ENCODE measurements at regions not wholly inside any gene's neighbourhood (a gene's known extent, or its start where the extent isn't known, plus 50 kb on each side); places are given as distances from the start of the nearest gene placed in this dataset.

DNA sequence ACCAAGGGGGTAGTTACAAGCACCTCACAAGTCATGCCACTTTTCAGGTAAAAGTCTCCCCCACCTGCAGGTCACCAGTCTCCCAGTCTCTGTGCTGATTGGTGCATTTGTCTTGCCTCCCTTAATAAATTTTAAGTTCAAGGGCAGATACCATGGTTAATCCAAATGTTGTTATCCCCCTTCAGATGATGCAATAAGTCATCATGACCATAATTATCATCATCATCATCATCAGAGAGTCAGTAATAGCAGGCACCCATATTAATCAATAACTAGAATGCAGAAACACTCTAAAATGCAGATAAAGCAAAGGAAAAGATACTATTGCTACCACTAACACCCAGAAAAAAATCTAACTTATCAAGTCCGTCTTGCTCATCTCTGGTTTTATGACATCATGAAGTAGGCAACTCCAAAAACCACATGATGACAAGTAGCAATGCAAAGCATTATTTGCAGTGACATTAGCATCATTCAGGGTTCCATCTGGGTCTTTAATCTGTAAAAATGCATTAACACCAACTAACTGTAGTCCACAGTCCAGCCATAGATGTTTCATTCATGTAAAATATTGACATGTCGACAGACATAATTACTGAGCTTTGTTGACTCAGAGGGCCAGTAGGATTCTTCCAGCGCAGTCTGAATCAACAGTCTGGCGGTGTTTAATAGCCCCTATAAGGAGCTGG, 492.0 kb upstream of the RUNX1 start:
- TF ChIP-seq EGR1 (IDR thresholded peaks at IDR 0.05) (no peak), NFIC (IDR thresholded peaks at IDR 0.05) (no peak)

DNA sequence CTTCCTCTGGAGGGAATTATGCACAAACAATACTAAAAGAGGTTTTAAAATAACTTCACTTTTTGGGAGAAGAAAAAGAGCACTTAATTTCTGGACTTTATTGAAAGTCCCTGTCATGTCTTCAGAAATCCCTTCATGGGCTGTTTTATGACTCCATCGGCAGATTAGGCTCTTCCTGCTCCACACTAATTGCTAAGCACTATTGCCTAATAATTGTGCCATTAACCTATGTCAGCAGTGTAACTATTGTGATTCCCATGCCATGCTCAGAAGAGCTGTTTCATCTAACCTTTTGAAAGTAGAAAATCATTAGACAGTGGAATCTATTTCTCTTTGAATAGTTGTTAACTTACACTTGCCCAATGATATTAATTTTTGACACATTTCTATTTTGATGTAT, 489.3 kb upstream of the RUNX1 start:
- no peak for TF ChIP-seq TEAD4 (IDR thresholded peaks at IDR 0.05)
- TF ChIP-seq FOXM1 (IDR thresholded peaks at IDR 0.05; ENCODE audit: borderline replicate concordance, low read depth), result no peak
- TF ChIP-seq ZBTB7A (IDR thresholded peaks at IDR 0.05; ENCODE audit: low read depth), result no peak
- TF ChIP-seq USF1 (IDR thresholded peaks at IDR 0.05), result no peak
- no peak for TF ChIP-seq EP300 (IDR thresholded peaks at IDR 0.05; ENCODE audit: borderline replicate concordance)
- no peak for TF ChIP-seq TCF12 (IDR thresholded peaks at IDR 0.05; ENCODE audit: low read depth)
- TF ChIP-seq, protein P1, sequence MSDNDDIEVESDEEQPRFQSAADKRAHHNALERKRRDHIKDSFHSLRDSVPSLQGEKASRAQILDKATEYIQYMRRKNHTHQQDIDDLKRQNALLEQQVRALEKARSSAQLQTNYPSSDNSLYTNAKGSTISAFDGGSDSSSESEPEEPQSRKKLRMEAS (IDR thresholded peaks at IDR 0.05), result no peak
- TF ChIP-seq YY1 (IDR thresholded peaks at IDR 0.05; ENCODE audit: low read depth), result no peak
- no peak for TF ChIP-seq EGR1 (IDR thresholded peaks at IDR 0.05)
- TF ChIP-seq RAD21 (IDR thresholded peaks at IDR 0.05; ENCODE audit: low read depth), result no peak
- TF ChIP-seq, protein P2, sequence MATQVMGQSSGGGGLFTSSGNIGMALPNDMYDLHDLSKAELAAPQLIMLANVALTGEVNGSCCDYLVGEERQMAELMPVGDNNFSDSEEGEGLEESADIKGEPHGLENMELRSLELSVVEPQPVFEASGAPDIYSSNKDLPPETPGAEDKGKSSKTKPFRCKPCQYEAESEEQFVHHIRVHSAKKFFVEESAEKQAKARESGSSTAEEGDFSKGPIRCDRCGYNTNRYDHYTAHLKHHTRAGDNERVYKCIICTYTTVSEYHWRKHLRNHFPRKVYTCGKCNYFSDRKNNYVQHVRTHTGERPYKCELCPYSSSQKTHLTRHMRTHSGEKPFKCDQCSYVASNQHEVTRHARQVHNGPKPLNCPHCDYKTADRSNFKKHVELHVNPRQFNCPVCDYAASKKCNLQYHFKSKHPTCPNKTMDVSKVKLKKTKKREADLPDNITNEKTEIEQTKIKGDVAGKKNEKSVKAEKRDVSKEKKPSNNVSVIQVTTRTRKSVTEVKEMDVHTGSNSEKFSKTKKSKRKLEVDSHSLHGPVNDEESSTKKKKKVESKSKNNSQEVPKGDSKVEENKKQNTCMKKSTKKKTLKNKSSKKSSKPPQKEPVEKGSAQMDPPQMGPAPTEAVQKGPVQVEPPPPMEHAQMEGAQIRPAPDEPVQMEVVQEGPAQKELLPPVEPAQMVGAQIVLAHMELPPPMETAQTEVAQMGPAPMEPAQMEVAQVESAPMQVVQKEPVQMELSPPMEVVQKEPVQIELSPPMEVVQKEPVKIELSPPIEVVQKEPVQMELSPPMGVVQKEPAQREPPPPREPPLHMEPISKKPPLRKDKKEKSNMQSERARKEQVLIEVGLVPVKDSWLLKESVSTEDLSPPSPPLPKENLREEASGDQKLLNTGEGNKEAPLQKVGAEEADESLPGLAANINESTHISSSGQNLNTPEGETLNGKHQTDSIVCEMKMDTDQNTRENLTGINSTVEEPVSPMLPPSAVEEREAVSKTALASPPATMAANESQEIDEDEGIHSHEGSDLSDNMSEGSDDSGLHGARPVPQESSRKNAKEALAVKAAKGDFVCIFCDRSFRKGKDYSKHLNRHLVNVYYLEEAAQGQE (IDR thresholded peaks at IDR 0.05; ENCODE audit: low read depth), result no peak
- no peak for TF ChIP-seq CREB1 (IDR thresholded peaks at IDR 0.05; ENCODE audit: low read depth)
- no peak for TF ChIP-seq TAF1 (IDR thresholded peaks at IDR 0.05; ENCODE audit: low read depth)

- TF ChIP-seq TCF12 (IDR thresholded peaks at IDR 0.05; ENCODE audit: low read depth), result no peak
- no peak for TF ChIP-seq USF1 (IDR thresholded peaks at IDR 0.05)
- no peak for TF ChIP-seq CREB1 (IDR thresholded peaks at IDR 0.05; ENCODE audit: low read depth)
- TF ChIP-seq, protein P2 (IDR thresholded peaks at IDR 0.05; ENCODE audit: low read depth), result no peak
- TF ChIP-seq, protein P1 (IDR thresholded peaks at IDR 0.05), result no peak
These were observed 488.5 kb upstream of the RUNX1 start for GRCh38 chr21:35537604-35538003.

DNA sequence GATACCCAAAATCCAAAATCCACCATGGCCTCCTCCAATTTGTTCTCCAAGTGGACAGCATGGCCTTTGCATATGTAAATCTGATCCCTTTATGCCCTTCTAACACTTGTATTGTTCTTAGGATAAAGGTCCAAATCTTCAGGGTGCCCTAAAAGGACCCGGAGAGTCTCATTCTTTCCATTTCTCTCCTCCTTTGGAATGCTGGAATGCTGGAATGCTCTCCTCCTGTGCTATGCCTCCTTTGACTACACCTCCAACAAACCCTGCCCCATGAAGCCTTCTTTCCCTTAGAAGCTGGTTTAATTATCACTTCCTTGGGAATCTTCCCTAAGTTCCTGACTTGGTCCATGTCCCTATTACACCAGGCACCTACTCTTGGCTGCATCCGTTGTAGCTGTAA, 484.8 kb upstream of the RUNX1 start:
- TF ChIP-seq TAF1 (IDR thresholded peaks at IDR 0.05; ENCODE audit: low read depth) (no peak), CREB1 (IDR thresholded peaks at IDR 0.05; ENCODE audit: low read depth) (no peak), EGR1 (IDR thresholded peaks at IDR 0.05) (no peak), EP300 (IDR thresholded peaks at IDR 0.05; ENCODE audit: borderline replicate concordance) (no peak), TCF12 (IDR thresholded peaks at IDR 0.05; ENCODE audit: low read depth) (no peak), FOXM1 (IDR thresholded peaks at IDR 0.05; ENCODE audit: borderline replicate concordance, low read depth) (no peak), ZBTB7A (IDR thresholded peaks at IDR 0.05; ENCODE audit: low read depth) (no peak), RAD21 (IDR thresholded peaks at IDR 0.05; ENCODE audit: low read depth) (no peak), TEAD4 (IDR thresholded peaks at IDR 0.05) (no peak), NFIC (IDR thresholded peaks at IDR 0.05) (no peak)
- TF ChIP-seq, protein P1 (IDR thresholded peaks at IDR 0.05), result no peak
- TF ChIP-seq, protein P2 (IDR thresholded peaks at IDR 0.05; ENCODE audit: low read depth), result no peak

DNA sequence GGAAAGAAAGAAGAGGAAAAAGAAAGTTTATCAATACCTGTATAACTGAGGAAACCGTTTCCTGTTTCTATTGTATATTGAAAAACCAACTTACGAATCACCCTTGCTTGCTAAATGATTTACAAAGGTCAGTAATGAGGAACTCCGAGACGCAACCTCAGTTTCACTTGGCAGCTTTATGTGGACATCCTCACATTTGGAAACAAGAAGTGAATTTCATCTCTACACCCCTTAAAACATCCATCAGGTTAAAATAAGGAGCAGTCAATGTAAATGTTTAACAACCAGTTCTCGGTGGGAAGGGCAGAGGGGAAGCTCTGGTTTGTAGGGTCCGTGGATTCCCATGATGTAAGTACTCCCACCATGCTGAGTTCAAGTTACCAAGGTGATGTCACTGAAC, 481.7 kb upstream of the RUNX1 start:
- TF ChIP-seq, protein P1 (IDR thresholded peaks at IDR 0.05), result no peak
- TF ChIP-seq CREB1 (IDR thresholded peaks at IDR 0.05; ENCODE audit: low read depth), result no peak
- TF ChIP-seq FOXM1 (IDR thresholded peaks at IDR 0.05; ENCODE audit: borderline replicate concordance, low read depth), result no peak

All from Ishikawa (cell line).